Left colon (tissue), 2 donors: ENCODE measurements at regions not wholly inside any gene's neighbourhood (a gene's known extent, or its start where the extent isn't known, plus 50 kb on each side); places are given as distances from the start of the nearest gene placed in this dataset.
"Not testable (repeated sequence)": the region's sequence is repeated elsewhere in the genome, so short reads cannot be mapped to it uniquely, and the experiment has no call there.

ENCODE experiments used
- ATAC-seq: fragments of 200-7000 bp; cut with Tn5 transposase; one replicate; pipeline ENCODE4 v1.9.1; 2020; ENCODE audit warnings: mild to moderate bottlenecking, moderate library complexity
- DNase-seq, 2 donors: peaks; one replicate each; pipeline ENCODE4 v3.0.0-alpha.2; 2020
- intact Hi-C, 2 donors: fragments of 100-400 bp; cut with DNase I in 1 of 2; cut with micrococcal nuclease in 1 of 2; formaldehyde crosslinking; loops; one replicate each; pipeline versions ENCODE4 v1.11.2 to v1.14.0; 2022; cut with DNase I, micrococcal nuclease
- donor health status: DM: no; HTN: no; CAD: no.
- donor health status: DM: yes; HTN: yes; CAD: no.

- ATAC-seq = peak; percentile 96
- intact Hi-C loops = no loop called here
- DNase-seq = peak; percentile 84 to 88
These were observed 208.4 kb downstream of the TPST1 start for GRCh38 chr7:66413379-66414114.

GRCh38 chr7:66415659-66416265, 210.6 kb downstream of the TPST1 start:
- no peak for ATAC-seq
- DNase-seq = no peak
- intact Hi-C loops = no loop called here

- ATAC-seq (peak; percentile 51), DNase-seq (no peak)
- intact Hi-C loops = no loop called here
These were observed 210.1 kb upstream of the KCTD7 start for GRCh38 chr7:66418537-66418936.

DNA sequence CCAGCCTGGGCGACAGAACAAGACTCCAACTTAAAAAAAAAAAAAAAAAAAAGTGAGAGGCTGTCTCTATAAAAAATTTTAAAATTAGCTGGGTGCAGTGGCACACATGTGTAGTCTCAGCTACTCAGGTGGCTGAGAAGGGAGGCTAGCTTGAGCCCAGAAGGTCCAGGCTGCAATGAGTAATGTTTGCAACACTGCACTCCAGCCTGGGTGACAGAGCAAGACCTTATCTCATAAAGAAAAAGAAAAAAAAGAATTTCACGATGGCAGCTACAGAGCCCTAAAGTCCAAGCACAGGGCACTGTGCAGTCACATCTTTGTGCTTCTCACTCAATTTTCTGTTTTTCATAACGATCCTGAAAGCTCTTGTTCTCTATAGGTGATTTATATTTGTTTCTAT, 209.5 kb upstream of the KCTD7 start:
- ATAC-seq (no peak), DNase-seq (no peak)
- intact Hi-C loops = no loop called here

GRCh38 chr7:66421830-66422475, 206.7 kb upstream of the KCTD7 start:
- ATAC-seq = no peak
- intact Hi-C loops = no loop called here
- DNase-seq = no peak

DNA sequence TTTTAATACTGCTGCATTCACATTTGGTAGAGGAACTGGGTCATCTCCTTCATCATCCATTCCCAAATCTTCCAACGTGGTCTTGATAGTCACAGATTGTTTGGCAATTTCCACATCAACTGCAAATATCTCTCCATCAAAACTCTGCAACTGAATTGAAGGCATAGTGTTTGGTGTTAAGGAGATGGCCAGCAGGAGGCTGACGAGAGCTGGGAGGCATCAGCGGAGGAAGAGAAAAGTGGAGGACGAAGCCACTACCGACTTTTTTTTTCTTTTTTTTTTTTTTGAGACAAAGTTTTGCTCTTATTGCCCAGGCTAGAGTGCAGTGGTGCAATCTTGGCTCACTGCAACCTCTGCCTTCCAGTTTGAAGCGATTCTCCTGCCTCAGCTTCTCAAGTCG, 205.0 kb upstream of the KCTD7 start:
- intact Hi-C loops = no loop called here
- ATAC-seq (no peak), DNase-seq (no peak)

DNA sequence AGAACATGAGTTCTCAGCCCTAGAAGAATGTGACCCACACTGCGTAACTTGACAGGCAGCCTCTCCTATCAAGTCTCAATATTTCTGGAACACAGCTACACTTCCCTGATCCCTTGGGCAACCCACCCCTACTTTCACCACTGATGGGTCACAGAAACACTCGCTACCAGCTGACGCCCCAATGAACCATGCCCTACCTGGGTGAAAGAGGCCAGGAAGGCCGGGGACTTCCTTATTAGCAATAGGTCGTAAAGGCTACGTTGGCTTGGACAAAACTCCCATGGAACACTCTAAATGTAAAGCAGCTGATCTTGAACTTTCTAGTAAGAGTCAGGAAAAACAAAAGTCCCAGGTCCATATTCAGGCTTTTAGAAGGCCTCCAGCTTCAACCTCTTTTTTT, 202.3 kb upstream of the KCTD7 start:
- ATAC-seq (peak; percentile 83), DNase-seq (peak; percentile 33 to 37)
- intact Hi-C loops = no loop called here

- ATAC-seq = no peak
- intact Hi-C loops = no loop called here
These were observed 201.7 kb upstream of the KCTD7 start for GRCh38 chr7:66426996-66427395.

DNA sequence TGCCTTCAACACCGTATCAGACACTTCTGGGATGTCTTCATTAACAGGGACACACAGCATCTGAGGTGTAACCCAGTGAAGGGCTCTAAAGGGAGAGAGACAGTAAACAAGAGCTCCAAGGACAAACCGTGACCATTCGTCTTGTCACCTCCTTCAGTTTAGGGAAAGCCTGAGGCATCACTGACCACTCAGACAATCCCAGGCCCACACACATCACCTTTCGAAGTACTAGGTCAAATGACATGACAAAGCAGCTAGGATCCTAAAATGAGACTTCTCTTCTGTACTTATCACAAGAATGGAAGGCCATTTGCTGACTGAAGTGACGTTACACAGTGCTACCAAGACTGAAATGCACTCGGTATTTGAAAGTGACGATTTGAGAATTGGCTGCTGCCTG, 200.7 kb upstream of the KCTD7 start:
- DNase-seq (no peak), ATAC-seq (no peak)
- intact Hi-C loops = no loop called here

More at GRCh38 chr7:66426996-66427395, 201.7 kb upstream of the KCTD7 start:
- DNase-seq = no peak

GRCh38 chr7:66429498-66430163, 199.1 kb upstream of the KCTD7 start:
- ATAC-seq = peak; percentile 48
- DNase-seq = no peak
- intact Hi-C loops = no loop called here

DNA sequence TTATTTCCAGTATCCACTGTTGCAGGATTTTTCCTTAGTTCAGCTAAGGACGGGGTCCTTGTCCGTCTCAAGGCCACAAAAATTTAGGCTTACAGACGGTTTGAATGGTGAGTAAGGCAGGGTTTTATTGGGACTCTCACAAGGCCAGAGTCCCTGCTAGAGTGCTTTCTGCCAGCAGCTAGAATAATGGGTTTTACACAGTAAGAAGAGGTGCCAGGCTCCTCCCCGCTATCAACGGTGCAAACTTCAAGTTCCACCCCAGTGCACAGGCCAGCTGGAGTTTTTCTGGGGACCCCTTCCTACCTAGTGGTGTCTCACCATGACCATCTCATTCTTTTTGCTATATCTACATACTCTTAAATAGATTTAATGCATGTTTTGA, 198.5 kb upstream of the KCTD7 start:
- intact Hi-C loops = no loop called here
- peak; percentile 90 for ATAC-seq
- peak in 1 of 2 donors; percentile 40 for DNase-seq

DNA sequence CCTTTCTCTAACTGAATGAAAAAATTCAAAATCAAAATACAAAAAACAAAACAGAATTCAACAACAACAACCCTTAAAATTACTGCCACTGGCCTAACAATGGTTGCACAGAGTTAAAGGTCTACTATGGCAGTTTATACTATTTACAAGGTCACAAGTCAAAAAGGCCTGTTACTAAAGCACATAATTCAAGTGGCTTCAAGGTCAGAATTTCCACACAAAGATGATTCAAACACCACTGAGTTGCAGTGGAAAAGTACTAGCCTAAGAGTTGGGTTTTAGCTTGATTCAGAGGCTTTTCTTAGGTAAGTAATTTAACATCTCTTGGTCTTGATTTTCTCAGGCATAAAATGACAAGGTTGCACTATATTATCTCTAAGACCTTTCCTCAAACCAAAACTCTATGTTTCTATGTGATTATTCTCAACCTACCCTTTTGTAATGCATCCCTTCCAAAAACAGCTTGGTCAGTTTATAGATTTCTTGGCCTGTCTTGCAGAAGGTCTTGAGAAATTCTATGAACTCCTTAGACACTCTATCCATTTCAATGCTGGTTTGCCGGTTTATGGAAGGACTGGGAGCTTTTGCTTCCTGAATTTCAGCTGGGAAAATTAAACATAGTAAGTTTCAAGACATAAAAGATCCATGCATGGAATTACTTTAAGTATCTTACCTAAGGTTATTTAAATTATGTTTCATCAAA, 189.8 kb upstream of the KCTD7 start:
- intact Hi-C loops, DNase-seq: not testable (repeated sequence)
- peak; percentile 38 for ATAC-seq

DNA sequence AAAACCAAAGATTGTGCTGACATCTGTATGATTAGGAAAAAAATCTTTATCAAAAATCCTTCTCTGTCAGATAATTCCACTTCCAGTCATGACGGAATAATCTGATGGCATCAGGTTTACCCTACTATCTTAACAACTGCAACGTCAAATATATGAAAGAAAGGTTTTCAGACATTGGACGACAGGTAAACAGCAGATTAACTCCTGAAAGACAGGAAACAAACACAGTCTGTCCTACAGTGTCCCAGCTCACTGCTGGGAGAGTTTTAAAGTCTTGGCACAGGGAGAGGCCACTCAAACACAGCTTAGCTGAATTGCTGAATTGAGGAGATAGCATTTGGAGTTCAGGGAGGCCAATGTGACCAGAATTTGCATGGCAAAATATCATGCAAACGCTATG, 186.3 kb upstream of the KCTD7 start:
- intact Hi-C loops = no loop called here
- ATAC-seq (peak; percentile 45), DNase-seq (no peak)

DNA sequence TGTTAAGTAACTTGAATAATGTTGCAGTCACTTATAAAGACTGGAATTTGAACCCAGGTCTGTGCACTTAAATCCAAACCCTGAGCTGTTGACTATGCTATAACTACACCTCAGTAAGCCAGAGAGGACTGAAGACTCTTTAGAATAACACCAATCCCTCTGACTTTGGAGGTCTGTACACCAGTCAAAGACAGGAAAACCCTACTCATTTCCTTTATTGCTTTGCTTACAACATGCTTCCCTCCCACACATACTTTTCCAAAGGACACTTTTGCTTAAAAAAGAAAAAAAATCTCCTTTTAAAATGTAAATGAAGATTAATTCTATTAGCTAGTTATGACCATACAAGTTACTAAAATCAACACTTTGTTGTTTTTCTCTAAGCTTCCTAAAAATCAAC, 184.7 kb upstream of the KCTD7 start:
- intact Hi-C loops = no loop called here
- DNase-seq = no peak
- peak; percentile 36 for ATAC-seq

- intact Hi-C loops, DNase-seq, ATAC-seq: not testable (repeated sequence)
These were observed 181.7 kb upstream of the KCTD7 start for GRCh38 chr7:66447007-66447406.

GRCh38 chr7:66450814-66451213, 177.9 kb upstream of the KCTD7 start:
- peak; percentile 76 for ATAC-seq
- DNase-seq, intact Hi-C loops: not testable (repeated sequence)

- ATAC-seq, intact Hi-C loops, DNase-seq: not testable (repeated sequence)
These were observed 177.0 kb upstream of the KCTD7 start for GRCh38 chr7:66451713-66452112.

DNA sequence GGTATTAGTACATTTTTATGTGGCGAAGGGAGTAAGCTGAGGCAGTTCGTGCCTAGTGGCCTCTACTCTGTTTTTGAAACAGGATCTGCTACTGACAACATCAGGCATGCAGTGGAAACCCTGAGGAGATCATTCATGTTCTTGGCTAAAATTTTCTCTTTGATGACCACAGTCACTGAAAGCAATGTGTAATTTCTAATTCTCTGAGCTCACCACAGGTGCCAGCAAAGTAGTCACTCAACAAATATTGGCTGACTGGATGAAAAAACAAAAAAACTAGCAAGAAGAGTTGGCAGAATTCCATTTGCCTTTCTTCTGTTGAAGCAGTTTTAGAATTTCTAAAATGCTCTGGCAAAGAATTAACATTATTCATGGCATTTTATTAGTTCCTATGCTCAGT, 176.5 kb upstream of the KCTD7 start:
- DNase-seq (no peak), ATAC-seq (no peak)
- intact Hi-C loops = no loop called here

DNA sequence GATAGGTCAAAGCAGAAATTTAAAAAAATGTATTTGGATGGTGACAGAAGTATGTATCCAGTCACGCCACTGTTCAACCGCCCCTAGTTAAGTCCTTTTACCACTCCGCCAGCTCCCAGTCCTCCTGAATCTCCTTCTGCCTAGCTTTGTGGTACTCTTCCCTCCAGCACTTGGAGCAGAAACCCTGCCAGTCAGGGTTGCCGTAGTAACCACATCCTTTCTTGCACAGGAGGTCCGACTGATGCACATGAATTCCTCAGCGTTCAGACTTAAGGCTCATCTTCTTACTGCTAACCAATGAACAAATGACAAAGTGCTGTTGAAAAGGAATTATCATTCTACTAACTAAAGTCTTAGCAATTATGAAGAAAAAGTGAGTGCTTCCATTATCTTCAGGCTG, 175.3 kb upstream of the KCTD7 start:
- intact Hi-C loops = no loop called here
- ATAC-seq = no peak
- DNase-seq = no peak
